Activated CD4-positive, CD25-positive, alpha-beta regulatory T cell treated with anti-CD3 and anti-CD28 coated beads, Interleukin-2, amount 50 U/mL, for 72 hours (primary cell): ENCODE measurements at regions not wholly inside any gene's neighbourhood (a gene's known extent, or its start where the extent isn't known, plus 50 kb on each side); places are given as distances from the start of the nearest gene placed in this dataset.
"Not testable (repeated sequence)": the region's sequence is repeated elsewhere in the genome, so short reads cannot be mapped to it uniquely, and the experiment has no call there.

ENCODE experiments used
- DNase-seq: peaks from one replicate; pipeline ENCODE4 v3.0.0; 2021

DNA sequence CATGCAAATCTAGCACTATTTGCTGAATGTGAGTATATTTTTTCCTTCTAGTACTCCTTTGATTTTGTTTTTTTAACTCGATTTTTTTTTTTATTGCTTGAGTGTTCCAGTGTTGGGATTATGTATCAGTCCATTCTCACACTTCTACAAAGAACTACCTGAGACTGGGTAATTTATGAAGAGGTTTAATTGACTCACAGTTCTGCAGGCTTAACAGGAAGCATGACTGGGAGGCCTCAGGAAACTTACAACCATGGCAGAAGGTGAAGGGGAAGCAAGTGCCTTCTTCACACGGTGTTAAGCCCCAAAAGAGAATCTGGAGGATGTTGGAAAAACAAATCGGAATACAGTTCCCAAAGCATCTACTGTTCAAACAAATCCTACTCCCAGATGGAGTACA is 69.1 kb downstream of the ZNF518B start:
- not testable (repeated sequence) for DNase-seq

DNA sequence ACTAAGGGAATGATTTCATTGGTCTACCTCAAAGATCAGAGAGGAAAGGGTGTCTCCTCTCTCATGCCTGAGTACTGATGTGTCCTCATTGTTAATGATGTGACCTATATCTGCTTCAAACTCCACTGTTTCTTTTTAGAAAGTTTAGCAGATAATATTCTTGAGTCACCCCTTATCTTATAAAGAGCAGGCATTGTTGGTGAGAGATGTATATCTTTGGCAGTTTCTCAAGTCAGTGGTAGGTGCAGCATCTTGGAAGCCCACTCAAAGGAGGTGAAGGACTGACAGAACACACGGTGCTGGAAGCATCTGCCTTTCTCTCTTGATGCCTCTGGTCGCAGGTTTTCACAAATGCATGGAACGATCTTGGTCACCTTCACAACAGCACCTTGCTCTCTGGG is 71.2 kb downstream of the ZNF518B start:
- no peak for DNase-seq

DNA sequence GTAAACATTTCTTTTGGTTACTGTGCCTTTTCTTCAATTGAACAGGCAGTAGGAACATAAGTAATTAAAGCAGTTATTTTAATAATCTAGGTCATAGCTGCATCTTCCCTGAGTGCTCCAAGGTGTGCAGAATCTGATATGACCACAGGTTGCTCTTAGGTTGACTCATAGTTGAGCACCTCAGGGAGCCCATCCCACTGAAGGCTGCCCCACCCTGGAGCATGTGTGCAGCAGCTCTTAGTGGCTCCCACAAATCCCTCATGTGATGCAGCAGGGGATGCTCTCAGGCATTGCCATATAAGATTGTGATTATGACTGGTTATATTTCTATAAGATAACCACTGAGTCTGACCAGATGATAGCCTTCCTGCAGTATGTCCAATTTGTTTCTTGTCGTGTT is 72.3 kb downstream of the ZNF518B start:
- no peak for DNase-seq

DNA sequence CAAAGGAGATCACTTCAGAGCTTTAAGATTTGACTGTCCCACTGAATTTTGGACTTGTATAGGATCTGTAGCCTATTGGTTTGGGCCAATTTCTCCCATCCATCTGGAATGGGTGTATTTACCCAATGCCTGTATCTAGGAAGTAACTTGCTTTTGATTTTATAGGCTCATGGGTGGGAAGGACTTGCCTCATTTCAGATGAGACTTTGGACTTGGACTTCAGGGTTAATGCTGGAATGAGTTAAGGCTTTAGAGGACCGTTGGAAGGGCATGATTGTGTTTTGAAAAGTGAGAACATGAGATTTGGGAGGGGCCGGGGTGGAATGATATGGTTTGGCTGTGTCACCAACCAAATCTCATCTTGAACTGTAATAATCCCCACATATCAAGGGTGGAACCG is 73.8 kb downstream of the ZNF518B start:
- no peak for DNase-seq

DNA sequence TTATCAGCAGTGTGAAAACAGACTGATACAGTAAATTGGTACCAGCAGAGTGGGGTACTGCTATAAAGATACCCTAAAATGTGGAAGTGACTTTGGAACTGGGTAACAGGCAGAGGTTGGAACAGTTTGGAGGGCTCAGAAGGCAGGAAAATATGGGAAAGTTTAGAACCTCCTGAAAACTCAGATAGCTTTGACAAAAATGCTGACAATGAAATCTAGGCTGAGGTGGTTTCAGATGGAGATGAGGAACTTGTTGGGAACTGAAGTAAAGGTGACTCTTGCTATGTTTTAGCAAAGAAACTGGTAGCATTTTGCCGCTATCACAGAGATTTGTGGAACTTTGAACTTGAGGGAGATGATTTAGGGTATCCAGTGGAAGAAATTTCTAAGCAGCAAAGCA is 75.1 kb downstream of the ZNF518B start:
- DNase-seq: not testable (repeated sequence)

DNA sequence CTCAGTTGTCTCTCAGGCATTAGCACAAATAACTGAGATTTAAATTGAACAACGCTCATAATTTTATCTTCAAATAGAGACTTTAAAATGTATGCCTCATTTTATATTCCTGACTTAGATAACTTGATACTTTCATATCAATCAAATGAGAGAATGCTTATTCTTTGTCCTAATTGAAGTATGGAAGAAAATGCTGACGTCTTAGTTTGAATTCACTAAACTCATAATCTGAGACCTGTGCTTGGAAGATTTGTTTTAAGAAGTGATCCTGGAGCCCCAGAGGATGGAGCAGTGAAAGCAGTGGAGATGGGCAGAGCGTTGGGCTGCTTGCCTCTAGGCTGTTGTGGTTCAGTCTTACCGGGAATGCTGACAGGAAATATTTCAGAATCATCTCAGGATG is 76.1 kb downstream of the ZNF518B start:
- no peak for DNase-seq

DNA sequence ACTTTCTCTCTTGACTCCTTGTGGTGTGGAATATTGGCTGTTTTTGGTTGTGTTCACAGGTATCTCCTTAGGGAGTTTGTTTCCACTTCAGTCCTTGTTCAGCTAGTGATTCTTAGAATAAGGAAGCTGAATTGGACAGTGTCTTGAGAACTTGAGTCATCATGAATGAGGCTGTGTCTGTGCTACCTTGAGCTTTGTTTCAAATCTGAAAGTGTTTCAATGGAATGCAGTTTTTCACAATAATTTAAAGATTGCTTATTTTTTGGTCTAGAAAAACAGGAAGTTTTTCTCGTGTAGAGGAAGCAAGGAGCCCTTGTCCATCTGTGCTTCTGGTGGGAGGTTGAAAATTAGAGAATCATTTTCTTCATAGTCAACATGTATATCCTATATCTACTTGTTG is 76.5 kb downstream of the ZNF518B start:
- DNase-seq: no peak

DNA sequence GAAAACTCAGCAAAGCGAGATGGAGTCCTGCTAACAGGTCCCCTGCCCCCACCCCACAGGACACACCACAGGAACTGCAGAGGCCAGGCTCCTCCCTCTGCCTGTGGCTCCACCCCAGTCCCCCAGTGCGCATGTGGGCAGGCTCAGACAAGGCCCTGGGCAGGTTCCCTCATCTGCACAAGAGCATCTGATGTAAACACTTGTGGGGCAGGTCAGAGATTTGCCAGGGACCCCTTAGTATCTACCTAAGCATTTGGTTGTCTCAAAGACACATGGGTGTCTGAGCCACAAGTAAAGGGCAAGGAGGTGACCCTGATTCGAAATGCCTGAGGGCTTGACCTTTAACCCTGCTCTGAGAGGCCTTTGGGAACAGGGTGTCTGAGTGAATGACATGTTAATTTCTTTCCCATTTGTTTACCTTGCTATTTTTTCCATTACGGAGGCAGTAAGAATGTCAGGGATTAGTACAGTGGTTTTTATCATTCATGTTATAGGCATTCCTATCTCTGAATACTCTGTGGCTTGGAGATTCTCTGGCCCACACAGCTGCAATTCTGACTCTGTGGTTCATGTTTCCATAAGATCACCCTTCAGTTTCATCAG is 85.3 kb downstream of the ZNF518B start:
- no peak for DNase-seq

DNA sequence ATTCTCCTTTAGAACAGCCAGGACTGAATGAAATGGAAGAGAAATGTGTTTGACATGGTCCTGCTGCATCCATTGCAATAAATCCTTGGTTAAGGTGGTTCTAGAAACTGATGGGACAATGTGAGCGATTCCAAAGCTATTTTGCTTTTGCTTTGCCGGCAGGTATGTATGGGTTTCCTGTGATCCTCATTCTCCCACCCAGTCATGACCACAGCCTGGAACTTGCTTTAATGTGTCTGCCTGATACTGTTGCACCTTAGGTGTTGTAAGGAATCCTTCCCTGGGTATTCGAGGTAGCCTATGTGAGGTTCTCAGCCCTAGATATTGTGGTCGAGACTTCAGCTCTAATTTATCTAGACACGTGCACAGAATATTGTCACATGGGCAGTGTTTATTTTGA is 86.1 kb downstream of the ZNF518B start:
- no peak for DNase-seq

DNA sequence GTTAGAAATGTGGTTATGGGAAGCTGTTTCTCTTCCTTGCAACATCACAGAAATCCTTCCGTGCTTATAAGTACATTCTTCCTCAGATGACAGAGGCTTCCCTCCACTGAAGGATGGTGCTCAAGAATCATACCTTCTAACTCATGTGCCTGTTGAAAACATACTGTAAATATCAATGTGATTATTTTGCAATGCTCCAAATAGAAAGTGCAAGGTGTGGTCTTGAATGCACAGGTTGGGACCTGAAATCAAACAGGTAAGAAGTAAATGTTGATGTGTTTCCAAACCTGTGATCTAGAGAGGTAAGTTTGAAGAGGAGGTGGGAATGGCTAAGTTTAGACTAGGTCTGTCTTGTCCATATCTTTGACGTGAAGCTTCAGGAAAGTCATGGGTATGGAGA is 87.7 kb downstream of the ZNF518B start:
- DNase-seq: no peak

DNA sequence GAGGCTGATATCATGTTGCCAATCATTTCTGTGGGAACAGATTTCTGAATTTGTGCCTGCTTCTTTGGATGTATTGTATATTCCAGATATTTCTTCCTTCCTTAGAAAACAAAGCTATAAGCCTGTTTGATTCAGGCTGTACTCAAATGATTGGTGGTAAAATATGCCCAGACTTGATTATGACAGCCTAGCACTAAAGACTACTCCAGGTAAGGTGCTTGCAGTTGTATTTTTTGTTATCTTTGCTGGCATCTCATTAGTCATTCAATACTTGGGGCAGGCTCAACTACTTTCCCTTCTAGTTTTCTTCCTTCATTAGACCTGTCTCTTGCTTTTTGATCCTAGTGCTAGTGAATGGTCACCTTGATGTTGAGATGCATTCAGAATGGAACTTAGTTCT is 90.6 kb downstream of the ZNF518B start:
- DNase-seq: no peak

DNA sequence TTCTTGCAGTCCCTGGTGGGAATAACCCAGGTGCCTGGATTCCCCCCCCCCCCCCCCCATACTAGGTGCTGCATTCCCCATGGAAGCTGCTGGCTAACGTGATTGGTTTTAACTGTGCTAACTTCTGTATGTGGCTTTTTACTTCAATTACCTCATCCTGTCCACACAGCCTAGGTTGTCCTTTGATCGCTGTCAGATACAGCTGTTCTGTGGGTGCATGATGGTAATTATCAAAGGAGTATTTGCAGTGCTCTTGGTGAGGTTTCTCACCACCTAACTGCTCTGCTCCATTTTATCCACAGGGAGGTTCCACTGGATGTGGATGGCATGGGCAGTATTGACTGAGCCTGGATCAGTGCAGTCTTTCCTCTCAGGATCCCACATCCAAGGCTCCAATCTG is 93.0 kb downstream of the ZNF518B start:
- DNase-seq: no peak

DNA sequence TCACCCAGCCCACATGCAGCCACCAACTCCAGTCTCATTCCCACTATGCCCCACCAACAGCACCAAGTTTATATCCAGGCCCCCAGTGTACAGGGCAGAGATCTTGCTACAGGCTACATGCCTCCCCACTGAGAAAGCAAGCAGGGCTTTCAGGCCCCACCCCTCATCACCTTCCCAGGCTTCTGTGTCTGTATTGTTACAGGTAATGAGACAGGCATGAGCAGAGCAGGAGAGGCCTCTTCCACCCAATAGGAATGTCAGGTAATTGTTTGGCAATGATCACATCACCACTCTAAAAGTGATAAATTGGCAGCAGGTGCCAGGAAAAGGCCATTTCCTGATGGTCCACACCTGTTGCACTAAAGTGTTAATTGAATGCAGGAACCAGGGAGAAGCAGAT is 102.5 kb downstream of the ZNF518B start:
- no peak for DNase-seq

DNA sequence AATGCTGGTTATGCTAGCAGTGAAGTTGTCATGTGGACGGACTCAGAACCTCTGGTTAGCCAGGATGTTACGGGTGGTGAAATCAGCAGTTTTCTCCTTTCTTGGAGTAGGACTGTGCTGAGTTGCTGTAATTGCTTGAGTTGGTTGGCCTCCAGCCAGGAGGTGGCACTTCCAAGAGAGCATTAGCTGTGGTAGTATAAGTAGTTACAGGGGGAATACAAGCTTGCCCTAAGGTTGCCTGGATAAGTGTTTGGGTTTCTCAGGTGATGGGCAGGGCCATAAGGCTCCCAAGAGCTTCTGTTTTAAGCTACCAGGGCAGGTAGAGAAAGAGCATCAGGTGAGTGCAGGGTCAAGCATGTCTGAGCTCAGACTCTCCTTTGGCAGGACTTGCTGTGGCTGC is 103.0 kb downstream of the ZNF518B start:
- DNase-seq: no peak

DNA sequence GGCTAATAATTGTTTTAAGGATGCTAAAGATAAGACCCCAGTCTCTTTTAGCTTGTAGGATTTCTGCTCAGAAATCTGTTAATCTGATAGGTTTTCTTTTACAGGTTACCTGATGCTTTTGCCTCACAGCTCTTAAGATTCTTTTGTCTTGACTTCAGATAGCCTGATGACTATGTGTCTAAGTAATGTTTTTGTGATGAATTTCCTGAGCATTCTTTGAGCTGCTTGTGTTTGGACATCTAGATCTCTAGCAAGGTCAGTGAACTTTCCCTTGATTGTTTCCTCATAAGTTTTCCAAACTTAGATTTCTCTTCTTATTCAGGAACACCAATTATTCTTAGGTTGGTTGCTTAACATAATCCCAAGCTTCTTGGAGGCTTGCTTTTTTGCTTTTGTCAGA is 104.1 kb downstream of the ZNF518B start:
- no peak for DNase-seq

DNA sequence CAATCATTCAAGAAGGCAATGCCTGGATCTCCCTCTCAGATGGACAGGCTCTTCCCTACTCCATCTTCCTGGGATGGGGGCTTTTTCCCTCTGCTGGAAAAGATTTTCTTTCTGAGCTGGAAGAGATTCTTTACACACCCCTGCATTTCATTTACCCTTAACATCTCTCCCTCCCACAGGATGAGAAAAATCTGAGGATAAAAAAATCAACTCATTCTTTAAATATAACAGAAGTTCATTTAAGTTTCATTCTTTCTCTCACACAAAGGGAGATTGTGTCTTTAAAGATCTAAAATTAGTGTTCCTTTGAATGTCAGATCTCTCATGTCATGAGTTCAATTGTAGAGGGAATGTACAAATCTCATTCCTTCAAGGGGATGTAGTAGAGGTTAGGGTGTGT is 109.0 kb downstream of the ZNF518B start:
- no peak for DNase-seq

DNA sequence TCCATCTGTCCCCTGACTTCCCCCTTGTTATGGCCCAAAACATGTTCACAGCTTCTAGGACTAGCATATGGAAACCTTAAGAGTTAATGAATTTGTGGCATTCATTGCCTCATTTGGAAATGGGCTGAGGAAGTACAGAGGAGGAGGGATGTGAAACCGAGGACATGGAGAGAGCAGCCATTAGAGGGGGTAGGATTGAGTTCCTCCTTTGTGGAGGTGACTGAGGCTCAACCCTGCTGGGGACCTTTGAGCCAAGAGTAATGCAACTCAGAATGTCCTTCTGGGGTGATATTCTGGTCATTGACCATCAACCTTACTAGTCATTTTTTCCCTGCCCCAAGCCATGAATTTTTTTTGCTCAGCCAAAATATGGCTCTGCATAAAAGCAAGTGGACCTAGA is 109.4 kb downstream of the ZNF518B start:
- no peak for DNase-seq

DNA sequence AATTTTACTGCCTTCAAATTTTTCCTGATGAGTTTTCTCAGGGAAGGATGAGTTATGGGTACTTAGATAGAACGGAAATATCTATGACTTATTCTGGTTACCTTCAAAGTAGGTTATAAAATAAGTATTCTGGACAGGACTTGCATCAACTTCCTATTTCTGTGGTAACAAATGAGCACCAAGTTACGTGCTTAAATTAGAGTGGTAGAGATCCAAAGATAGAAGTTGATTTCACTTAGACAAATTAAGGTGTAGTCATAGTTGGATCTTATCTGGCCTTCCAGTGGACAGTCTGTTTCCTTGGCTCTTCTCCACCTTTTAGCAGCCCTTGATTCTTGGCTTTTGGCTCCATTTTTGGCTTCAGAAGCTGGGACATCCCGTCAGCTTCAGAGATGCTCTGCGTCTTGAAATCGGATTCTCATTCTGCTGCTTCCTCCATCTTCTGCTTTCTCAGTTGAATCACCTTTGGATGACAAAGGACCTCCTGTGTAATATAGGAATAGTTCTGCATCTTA is 109.9 kb downstream of the ZNF518B start:
- DNase-seq: no peak

DNA sequence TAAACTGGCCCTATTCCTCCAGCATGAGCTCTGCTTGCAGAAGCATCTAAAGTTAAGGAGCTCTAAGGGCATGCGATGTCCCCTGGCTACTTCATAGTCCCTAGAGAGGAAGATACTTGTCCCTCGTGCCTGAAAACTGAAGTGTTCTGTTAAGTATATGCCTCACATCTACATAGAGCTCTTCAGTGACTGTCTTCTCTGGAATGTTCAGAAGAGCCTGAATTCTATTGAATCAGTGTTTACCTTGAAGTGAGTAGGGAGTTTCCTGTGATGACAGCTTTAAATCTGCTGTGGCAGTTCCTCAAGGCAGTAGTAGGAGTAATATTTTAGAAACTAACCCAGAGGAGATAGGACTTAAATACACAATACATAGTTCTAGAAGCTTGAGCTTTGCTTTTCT is 111.2 kb downstream of the ZNF518B start:
- no peak for DNase-seq

DNA sequence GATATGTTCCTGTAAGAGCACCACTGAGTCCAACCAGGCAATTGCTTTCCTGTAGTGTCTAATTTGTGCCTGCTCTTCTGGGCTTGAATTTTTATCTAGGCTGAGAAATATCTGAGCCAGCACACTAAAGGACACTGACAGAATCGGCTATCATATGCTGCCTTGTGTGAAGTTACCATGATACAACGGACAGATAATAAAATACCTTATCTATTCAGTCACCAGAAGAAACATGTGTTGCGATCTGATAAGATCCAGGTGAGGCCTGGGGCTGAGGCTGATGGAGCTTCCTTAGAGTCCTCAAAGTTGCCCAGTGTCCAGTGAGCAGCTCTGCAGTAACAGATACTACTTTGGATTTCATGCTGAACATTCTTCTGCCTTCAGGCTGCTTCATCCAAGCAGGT is 111.8 kb downstream of the ZNF518B start:
- DNase-seq: no peak

DNA sequence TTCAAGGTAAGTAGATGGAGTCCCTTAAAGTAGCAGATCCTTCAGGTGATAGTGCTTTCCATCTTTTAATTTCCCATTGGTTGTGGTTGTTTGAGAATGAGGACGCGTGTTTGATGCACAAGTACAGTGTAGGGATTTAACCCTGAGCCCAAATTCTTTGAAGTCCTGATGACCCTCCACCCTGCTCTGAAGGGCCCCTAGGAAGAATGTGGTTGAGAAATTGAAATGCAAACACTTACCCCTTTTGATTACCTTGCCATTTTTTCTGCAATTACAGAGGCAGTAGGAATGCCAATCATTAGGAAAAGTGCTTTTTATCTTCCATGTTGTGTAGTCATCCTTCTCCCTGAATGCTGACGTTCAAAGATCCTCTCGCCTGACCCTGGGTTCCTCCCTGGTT is 112.4 kb downstream of the ZNF518B start:
- DNase-seq: no peak

DNA sequence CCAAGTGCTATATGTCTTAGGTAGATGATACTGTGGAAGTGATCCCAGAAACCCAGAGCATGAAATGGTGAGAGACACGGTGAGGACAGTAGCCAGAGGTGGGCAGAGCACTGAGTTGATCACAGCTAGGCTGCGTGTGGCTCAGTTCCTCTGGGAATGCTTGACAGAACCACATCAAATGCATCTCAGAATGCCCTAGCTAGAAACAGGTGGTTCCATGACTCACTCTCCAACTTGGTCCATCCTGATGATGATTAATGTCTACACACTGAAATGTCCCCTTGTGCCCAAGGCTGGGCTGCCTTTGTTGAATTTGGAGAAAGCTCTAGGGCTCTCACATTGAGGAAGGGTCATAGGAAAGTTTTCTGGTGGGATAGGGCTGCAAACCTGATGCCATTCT is 113.6 kb downstream of the ZNF518B start:
- no peak for DNase-seq

DNA sequence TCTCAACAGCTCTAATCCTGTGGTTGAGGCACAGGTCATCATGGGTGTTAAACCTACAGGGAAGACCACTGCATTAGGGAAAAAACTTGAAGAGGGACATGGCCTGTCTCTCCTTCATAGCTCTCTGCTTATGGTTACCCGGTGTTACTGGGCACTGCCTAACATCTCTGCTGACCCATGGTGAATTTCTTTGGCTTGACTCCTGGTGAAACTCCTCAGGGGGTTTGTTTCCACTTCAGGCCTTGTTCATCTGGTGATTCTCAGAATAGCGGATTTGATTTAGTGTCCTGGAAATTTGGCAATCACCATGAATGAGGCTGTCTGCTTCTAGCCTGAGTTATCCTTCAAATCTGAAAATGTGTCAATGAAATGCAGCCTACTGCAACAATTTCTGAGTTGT is 114.4 kb downstream of the ZNF518B start:
- DNase-seq: no peak

DNA sequence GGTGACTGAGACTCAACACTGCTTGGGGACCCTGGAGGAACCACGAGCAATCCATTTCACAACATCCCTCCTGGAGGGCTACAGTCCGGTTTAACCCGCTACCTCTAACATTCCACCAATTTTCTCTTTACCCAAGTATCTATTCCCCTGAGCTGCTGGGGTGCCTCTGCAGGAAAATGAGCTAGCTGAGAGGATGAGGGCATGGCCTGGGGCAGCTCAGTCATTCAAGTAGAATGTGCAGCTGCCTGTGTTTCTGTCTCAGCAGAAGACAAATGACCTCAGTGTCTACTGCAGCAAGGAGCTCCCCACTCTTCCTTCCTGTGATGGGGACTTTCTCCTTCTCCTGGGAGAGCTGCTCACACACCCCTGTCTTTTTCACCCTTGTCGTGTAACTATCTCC is 120.8 kb downstream of the ZNF518B start:
- DNase-seq: no peak

DNA sequence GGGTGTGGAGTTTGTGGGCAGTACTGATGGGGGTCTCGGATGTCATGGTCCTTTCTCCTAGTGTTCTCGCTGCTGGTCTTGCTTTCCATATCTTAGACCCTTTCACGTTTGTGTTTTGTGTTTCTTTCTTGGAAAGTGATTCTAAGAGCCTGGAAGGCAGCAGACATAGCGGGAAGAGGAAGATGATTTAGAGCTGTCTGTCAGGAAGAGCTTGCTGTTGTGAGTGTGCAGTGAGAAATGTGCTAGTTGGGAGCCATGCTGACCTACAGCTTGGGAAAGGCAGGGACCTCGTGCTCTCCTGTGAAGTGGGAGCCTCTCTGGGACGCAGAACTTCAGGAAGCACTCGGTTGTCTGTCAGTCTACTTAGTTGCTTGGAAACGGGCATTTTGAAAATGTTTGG is 122.2 kb downstream of the ZNF518B start:
- DNase-seq: no peak
